Adipose tissue (tissue), 3 donors: ENCODE measurements at regions not wholly inside any gene's neighbourhood (a gene's known extent, or its start where the extent isn't known, plus 50 kb on each side); places are given as distances from the start of the nearest gene placed in this dataset.
"Not testable (repeated sequence)": the region's sequence is repeated elsewhere in the genome, so short reads cannot be mapped to it uniquely, and the experiment has no call there.

Experiments used
- H3K27ac ChIP-seq: one replicate; pipeline ENCODE4 v1.5.1; 2013; ENCODE audit warnings: low read depth, low read length
- WGBS, 3 donors: extraction: QIAGEN DNeasy Blood & Tissue Kit; methylation state at CpG; one replicate each; pipeline ENCODE4 v1.1.7; 2013; 5-methylcytosine and 5-hydroxymethylcytosine counted together
- donor health status: healthy with polysubstance abuse.
- donor health status: Bipolar disorder and iron deficiency.
- donor health status: healthy.

GRCh38 chr7:68176974-68177373 lies 1180.3 kb downstream of the TYW1 start:
- 12 to 23% (median 17%) methylated on average over 9 of the region's 9 CpGs for WGBS, 3 donors

GRCh38 chr7:68180761-68181160 lies 1184.1 kb downstream of the TYW1 start:
- WGBS, 3 donors = 61 to 70% (median 70%) methylated on average over 5 of the region's 5 CpGs
- no peak overlapping the region for H3K27ac ChIP-seq

More at GRCh38 chr7:68176974-68177373, 1180.3 kb downstream of the TYW1 start:
- H3K27ac ChIP-seq = no peak overlapping the region

- 86 to 93% (median 87%) methylated on average over 6 of the region's 6 CpGs for WGBS, 3 donors
- H3K27ac ChIP-seq = no peak overlapping the region
Measured at GRCh38 chr7:68183176-68183575, 1186.5 kb downstream of the TYW1 start.

- WGBS, 3 donors = 41 to 51% (median 42%) methylated on average over 16 of the region's 16 CpGs
- no peak overlapping the region for H3K27ac ChIP-seq
Measured at GRCh38 chr7:68185631-68186456, 1189.2 kb downstream of the TYW1 start.

- WGBS, 3 donors = 70 to 73% (median 71%) methylated on average over 7 of the region's 7 CpGs
- H3K27ac ChIP-seq = no peak overlapping the region
Measured at GRCh38 chr7:68187532-68187931, 1190.9 kb downstream of the TYW1 start.

- WGBS, 3 donors = 60 to 73% (median 66%) methylated on average over 5 of the region's 5 CpGs
- no peak overlapping the region for H3K27ac ChIP-seq
Measured at GRCh38 chr7:68192941-68193340, 1196.3 kb downstream of the TYW1 start.

- H3K27ac ChIP-seq = not testable (repeated sequence)
- 85 to 91% (median 89%) methylated on average over 2 of the region's 2 CpGs for WGBS, 3 donors
Measured at GRCh38 chr7:68195642-68196041, 1199.0 kb downstream of the TYW1 start.

GRCh38 chr7:68200051-68200670 lies 1203.5 kb downstream of the TYW1 start:
- H3K27ac ChIP-seq = no peak overlapping the region
- 74 to 86% (median 75%) methylated on average over 12 of the region's 12 CpGs for WGBS, 3 donors

- whole genome bisulfite sequencing, 3 donors = 37 to 68% (median 66%) methylated on average over 8 of the region's 8 CpGs
- H3K27ac ChIP-seq = no peak overlapping the region
Measured at GRCh38 chr7:68203251-68203650, 1206.6 kb downstream of the TYW1 start.

- no peak overlapping the region for H3K27ac ChIP-seq
- 47 to 69% (median 67%) methylated on average over 7 of the region's 7 CpGs for WGBS, 3 donors
Measured at GRCh38 chr7:68205826-68206225, 1209.2 kb downstream of the TYW1 start.

- WGBS, 3 donors = 86 to 94% (median 92%) methylated on average over 10 to 11 of the region's 11 CpGs
Measured at GRCh38 chr7:68206946-68207485, 1210.4 kb downstream of the TYW1 start.

GRCh38 chr7:68207676-68208075 lies 1211.0 kb downstream of the TYW1 start:
- WGBS, 3 donors = 95 to 98% (median 97%) methylated on average over 8 of the region's 8 CpGs
- no peak overlapping the region for H3K27ac ChIP-seq

More at GRCh38 chr7:68206946-68207485, 1210.4 kb downstream of the TYW1 start:
- H3K27ac ChIP-seq = no peak overlapping the region

GRCh38 chr7:68209486-68209885 lies 1212.9 kb downstream of the TYW1 start:
- WGBS, 3 donors = 71 to 81% (median 74%) methylated on average over 6 of the region's 6 CpGs
- H3K27ac ChIP-seq = no peak overlapping the region

GRCh38 chr7:68213838-68214237 lies 1217.2 kb downstream of the TYW1 start:
- 87 to 91% (median 88%) methylated on average over 3 of the region's 3 CpGs for WGBS, 3 donors
- no peak overlapping the region for H3K27ac ChIP-seq

- no peak overlapping the region for H3K27ac ChIP-seq
- 47 to 65% (median 60%) methylated on average over 5 of the region's 5 CpGs for WGBS, 3 donors
Measured at GRCh38 chr7:68216051-68216450, 1219.4 kb downstream of the TYW1 start.

- H3K27ac ChIP-seq = no peak overlapping the region
- WGBS, 3 donors = 66 to 86% (median 81%) methylated on average over 2 of the region's 2 CpGs
Measured at GRCh38 chr7:68217426-68217825, 1220.8 kb downstream of the TYW1 start.

GRCh38 chr7:68218461-68218860 lies 1221.8 kb downstream of the TYW1 start:
- WGBS, 3 donors = 50 to 77% (median 71%) methylated on average over 1 of the region's 1 CpG
- no peak overlapping the region for H3K27ac ChIP-seq

GRCh38 chr7:68222311-68222710 lies 1225.7 kb downstream of the TYW1 start:
- 57 to 74% (median 67%) methylated on average over 1 of the region's 1 CpG for WGBS, 3 donors
- H3K27ac ChIP-seq = no peak overlapping the region

- 20 to 32% (median 23%) methylated on average over 10 of the region's 10 CpGs for WGBS, 3 donors
- no peak overlapping the region for H3K27ac ChIP-seq
Measured at GRCh38 chr7:68224041-68224741, 1227.6 kb downstream of the TYW1 start.
